ENCODE measurements at regions not wholly inside any gene's neighbourhood (a gene's known extent, or its start where the extent isn't known, plus 50 kb on each side); places are given as distances from the start of the nearest gene placed in this dataset.

GRCh38 chr2:198400999-198401398 is 596.6 kb downstream of the PLCL1 start:
- no TSS peak for BruUV-seq (replicated peaks)
- no peaks in the 10 kb centered on the region for H3K9me3 ChIP-seq (ENCODE audit: low read depth, low read length, poor library complexity, severe bottlenecking)
- intact Hi-C loops (cut with micrococcal nuclease; ENCODE audit: unreplicated experiment), result no loop called here
- no peak overlapping the region for H3K27ac ChIP-seq (ENCODE audit: low read depth, low read length, poor library complexity, severe bottlenecking)
- no peak for TF ChIP-seq EZH2 (IDR thresholded peaks at IDR 0.05; ENCODE audit: borderline replicate concordance, low read depth, low read length, poor library complexity, severe bottlenecking)
- TF ChIP-seq CTCF (conservative IDR thresholded peaks at IDR 0.05; ENCODE audit: low read depth, low read length), result no peak
- ChIA-PET POLR2A (ENCODE audit: low non-redundant PET) (interaction anchor here (0.7 kb wide), 1 partner anchor 53 kb away, joined by 3 read pairs; no protein-coding TSS in a partner anchor), CTCF (no interaction called here)
- no peaks in the 10 kb centered on the region for H3K4me1 ChIP-seq (ENCODE audit: insufficient read depth, low read length, poor library complexity, severe bottlenecking)
- H3K36me3 ChIP-seq (ENCODE audit: insufficient read depth, low read length, poor library complexity, severe bottlenecking), result no peaks in the 10 kb centered on the region
- DNase-seq (ENCODE audit: low spot score), result no peak
- no peak overlapping the region for H3K4me3 ChIP-seq (ENCODE audit: low read depth, low read length, poor library complexity, severe bottlenecking)
- peaks cover 30% of the 10 kb centered on the region for H3K27me3 ChIP-seq (replicated peaks; ENCODE audit: insufficient read depth, low read depth, low read length, poor library complexity)

- Histone ChIP-seq H3K36me3 (ENCODE audit: insufficient read depth, low read length, poor library complexity, severe bottlenecking) (no peaks in the 10 kb centered on the region), H3K4me3 (ENCODE audit: low read depth, low read length, poor library complexity, severe bottlenecking) (no peak overlapping the region), H3K4me1 (ENCODE audit: insufficient read depth, low read length, poor library complexity, severe bottlenecking) (no peaks in the 10 kb centered on the region), H3K9me3 (ENCODE audit: low read depth, low read length, poor library complexity, severe bottlenecking) (no peaks in the 10 kb centered on the region), H3K27ac (ENCODE audit: low read depth, low read length, poor library complexity, severe bottlenecking) (no peak overlapping the region), H3K27me3 (replicated peaks; ENCODE audit: insufficient read depth, low read depth, low read length, poor library complexity) (peaks cover 5% of the 10 kb centered on the region)
- DNase-seq (ENCODE audit: low spot score), result no peak
- TF ChIP-seq EZH2 (IDR thresholded peaks at IDR 0.05; ENCODE audit: borderline replicate concordance, low read depth, low read length, poor library complexity, severe bottlenecking) (no peak), CTCF (conservative IDR thresholded peaks at IDR 0.05; ENCODE audit: low read depth, low read length) (no peak)
- BruUV-seq (replicated peaks), result no TSS peak
- intact Hi-C loops (cut with micrococcal nuclease; ENCODE audit: unreplicated experiment), result no loop called here
- CTCF ChIA-PET, result no interaction called here
- POLR2A ChIA-PET (ENCODE audit: low non-redundant PET), result no interaction called here
These were observed 589.8 kb downstream of the PLCL1 start for GRCh38 chr2:198394208-198394607.

DNA sequence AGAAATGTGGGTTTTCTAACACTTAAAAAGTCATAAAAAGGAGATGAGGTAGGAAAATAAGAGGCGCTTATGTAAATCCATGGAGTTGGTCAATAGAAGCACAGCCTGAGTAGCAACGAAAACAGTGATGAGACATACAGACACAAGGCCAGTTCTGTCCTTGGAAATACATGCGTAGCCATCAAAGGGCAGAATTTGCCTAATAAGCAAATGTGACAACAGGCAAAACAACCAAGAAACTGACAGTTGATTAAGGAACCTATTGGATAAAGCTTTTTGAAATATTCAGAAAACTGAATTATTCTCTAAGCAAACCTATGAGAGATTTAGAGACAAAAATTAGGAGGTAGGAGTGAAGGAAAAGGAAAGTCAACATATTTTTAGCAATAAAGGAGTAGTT is 586.3 kb downstream of the PLCL1 start:
- intact Hi-C loops (cut with micrococcal nuclease; ENCODE audit: unreplicated experiment), result no loop called here
- TF ChIP-seq CTCF (conservative IDR thresholded peaks at IDR 0.05; ENCODE audit: low read depth, low read length) (no peak), EZH2 (IDR thresholded peaks at IDR 0.05; ENCODE audit: borderline replicate concordance, low read depth, low read length, poor library complexity, severe bottlenecking) (no peak)

More for the DNA sequence above, 586.3 kb downstream of the PLCL1 start:
- no peaks in the 10 kb centered on the region for H3K4me1 ChIP-seq (ENCODE audit: insufficient read depth, low read length, poor library complexity, severe bottlenecking)
- CTCF ChIA-PET, result no interaction called here
- H3K9me3 ChIP-seq (ENCODE audit: low read depth, low read length, poor library complexity, severe bottlenecking), result no peaks in the 10 kb centered on the region
- no peak overlapping the region for H3K27ac ChIP-seq (ENCODE audit: low read depth, low read length, poor library complexity, severe bottlenecking)
- no peak for DNase-seq (ENCODE audit: low spot score)
- POLR2A ChIA-PET (ENCODE audit: low non-redundant PET), result no interaction called here
- no peak overlapping the region for H3K4me3 ChIP-seq (ENCODE audit: low read depth, low read length, poor library complexity, severe bottlenecking)
- no peaks in the 10 kb centered on the region for H3K36me3 ChIP-seq (ENCODE audit: insufficient read depth, low read length, poor library complexity, severe bottlenecking)
- H3K27me3 ChIP-seq (replicated peaks; ENCODE audit: insufficient read depth, low read depth, low read length, poor library complexity), result no peaks in the 10 kb centered on the region
- no TSS peak for BruUV-seq (replicated peaks)

Measured in A673 (cell line).